ENCODE measurements at regions not wholly inside any gene's neighbourhood (a gene's known extent, or its start where the extent isn't known, plus 50 kb on each side); places are given as distances from the start of the nearest gene placed in this dataset.

DNA sequence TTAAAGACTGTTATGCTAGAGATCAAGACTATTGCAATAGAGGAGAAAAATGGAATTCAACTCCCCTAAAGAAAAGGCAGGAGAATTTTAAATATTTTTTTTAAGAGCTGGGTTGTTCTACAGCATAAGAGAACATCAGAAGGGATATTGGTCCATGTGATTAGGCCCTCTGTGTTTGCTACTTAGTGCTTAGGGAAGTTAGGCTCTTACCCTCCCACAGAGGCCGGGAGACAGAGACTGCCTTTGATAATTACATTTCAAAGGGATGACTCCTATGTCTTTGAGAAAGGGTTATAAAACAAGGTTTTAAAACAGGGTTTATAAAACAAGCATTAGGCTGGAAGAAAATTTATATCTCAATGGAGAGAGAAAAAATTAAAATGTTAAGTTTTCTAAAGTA lies 1248.1 kb upstream of the PCDH20 start:
- TF ChIP-seq, protein P1, sequence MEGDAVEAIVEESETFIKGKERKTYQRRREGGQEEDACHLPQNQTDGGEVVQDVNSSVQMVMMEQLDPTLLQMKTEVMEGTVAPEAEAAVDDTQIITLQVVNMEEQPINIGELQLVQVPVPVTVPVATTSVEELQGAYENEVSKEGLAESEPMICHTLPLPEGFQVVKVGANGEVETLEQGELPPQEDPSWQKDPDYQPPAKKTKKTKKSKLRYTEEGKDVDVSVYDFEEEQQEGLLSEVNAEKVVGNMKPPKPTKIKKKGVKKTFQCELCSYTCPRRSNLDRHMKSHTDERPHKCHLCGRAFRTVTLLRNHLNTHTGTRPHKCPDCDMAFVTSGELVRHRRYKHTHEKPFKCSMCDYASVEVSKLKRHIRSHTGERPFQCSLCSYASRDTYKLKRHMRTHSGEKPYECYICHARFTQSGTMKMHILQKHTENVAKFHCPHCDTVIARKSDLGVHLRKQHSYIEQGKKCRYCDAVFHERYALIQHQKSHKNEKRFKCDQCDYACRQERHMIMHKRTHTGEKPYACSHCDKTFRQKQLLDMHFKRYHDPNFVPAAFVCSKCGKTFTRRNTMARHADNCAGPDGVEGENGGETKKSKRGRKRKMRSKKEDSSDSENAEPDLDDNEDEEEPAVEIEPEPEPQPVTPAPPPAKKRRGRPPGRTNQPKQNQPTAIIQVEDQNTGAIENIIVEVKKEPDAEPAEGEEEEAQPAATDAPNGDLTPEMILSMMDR (IDR thresholded peaks at IDR 0.05): no peak
- no peak for TF ChIP-seq ZFX (IDR thresholded peaks at IDR 0.05; ENCODE audit: borderline replicate concordance)

Data from 22Rv1 (cell line).